ENCODE measurements at regions not wholly inside any gene's neighbourhood (a gene's known extent, or its start where the extent isn't known, plus 50 kb on each side); places are given as distances from the start of the nearest gene placed in this dataset.

- TF ChIP-seq, protein P1, sequence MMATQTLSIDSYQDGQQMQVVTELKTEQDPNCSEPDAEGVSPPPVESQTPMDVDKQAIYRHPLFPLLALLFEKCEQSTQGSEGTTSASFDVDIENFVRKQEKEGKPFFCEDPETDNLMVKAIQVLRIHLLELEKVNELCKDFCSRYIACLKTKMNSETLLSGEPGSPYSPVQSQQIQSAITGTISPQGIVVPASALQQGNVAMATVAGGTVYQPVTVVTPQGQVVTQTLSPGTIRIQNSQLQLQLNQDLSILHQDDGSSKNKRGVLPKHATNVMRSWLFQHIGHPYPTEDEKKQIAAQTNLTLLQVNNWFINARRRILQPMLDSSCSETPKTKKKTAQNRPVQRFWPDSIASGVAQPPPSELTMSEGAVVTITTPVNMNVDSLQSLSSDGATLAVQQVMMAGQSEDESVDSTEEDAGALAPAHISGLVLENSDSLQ (IDR thresholded peaks at IDR 0.05): no peak
- TF ChIP-seq IRF5 (IDR thresholded peaks at IDR 0.05; ENCODE audit: borderline replicate concordance) (no peak), STAT1 (conservative IDR thresholded peaks at IDR 0.05) (no peak), EZH2 (IDR thresholded peaks at IDR 0.05; ENCODE audit: borderline replicate concordance, control insufficient read depth, low read depth, low read length) (no peak), POLR2AphosphoS5 (IDR thresholded peaks at IDR 0.05; ENCODE audit: low read length) (no peak), ZSCAN29 (IDR thresholded peaks at IDR 0.05) (no peak), ZZZ3 (IDR thresholded peaks at IDR 0.05; ENCODE audit: control insufficient read depth, insufficient read length, low read depth) (no peak), POLR2AphosphoS2 (IDR thresholded peaks at IDR 0.05; ENCODE audit: low read depth, low read length) (no peak), FOS (IDR thresholded peaks at IDR 0.05; ENCODE audit: borderline replicate concordance, extremely low read depth, insufficient read length) (no peak), NR2F1 (conservative IDR thresholded peaks at IDR 0.05) (no peak), MYC (IDR thresholded peaks at IDR 0.05; ENCODE audit: insufficient read depth, insufficient read length, insufficient replicate concordance, low read length, severe bottlenecking) (no peak), JUND (IDR thresholded peaks at IDR 0.05; ENCODE audit: low read depth, low read length) (no peak), IKZF1 (conservative IDR thresholded peaks at IDR 0.05) (no peak), TCF7 (IDR thresholded peaks at IDR 0.05; ENCODE audit: borderline replicate concordance) (no peak), CHD1 (IDR thresholded peaks at IDR 0.05; ENCODE audit: low read depth, low read length) (no peak), HDGF (IDR thresholded peaks at IDR 0.05) (no peak), KAT2A (conservative IDR thresholded peaks at IDR 0.05; ENCODE audit: control insufficient read depth, low read depth, low read length) (no peak)
- TF ChIP-seq, protein P2, sequence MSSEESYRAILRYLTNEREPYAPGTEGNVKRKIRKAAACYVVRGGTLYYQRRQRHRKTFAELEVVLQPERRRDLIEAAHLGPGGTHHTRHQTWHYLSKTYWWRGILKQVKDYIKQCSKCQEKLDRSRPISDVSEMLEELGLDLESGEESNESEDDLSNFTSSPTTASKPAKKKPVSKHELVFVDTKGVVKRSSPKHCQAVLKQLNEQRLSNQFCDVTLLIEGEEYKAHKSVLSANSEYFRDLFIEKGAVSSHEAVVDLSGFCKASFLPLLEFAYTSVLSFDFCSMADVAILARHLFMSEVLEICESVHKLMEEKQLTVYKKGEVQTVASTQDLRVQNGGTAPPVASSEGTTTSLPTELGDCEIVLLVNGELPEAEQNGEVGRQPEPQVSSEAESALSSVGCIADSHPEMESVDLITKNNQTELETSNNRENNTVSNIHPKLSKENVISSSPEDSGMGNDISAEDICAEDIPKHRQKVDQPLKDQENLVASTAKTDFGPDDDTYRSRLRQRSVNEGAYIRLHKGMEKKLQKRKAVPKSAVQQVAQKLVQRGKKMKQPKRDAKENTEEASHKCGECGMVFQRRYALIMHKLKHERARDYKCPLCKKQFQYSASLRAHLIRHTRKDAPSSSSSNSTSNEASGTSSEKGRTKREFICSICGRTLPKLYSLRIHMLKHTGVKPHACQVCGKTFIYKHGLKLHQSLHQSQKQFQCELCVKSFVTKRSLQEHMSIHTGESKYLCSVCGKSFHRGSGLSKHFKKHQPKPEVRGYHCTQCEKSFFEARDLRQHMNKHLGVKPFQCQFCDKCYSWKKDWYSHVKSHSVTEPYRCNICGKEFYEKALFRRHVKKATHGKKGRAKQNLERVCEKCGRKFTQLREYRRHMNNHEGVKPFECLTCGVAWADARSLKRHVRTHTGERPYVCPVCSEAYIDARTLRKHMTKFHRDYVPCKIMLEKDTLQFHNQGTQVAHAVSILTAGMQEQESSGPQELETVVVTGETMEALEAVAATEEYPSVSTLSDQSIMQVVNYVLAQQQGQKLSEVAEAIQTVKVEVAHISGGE (CRISPR knock-in tag; IDR thresholded peaks at IDR 0.05): no peak
- TF ChIP-seq, protein P3, sequence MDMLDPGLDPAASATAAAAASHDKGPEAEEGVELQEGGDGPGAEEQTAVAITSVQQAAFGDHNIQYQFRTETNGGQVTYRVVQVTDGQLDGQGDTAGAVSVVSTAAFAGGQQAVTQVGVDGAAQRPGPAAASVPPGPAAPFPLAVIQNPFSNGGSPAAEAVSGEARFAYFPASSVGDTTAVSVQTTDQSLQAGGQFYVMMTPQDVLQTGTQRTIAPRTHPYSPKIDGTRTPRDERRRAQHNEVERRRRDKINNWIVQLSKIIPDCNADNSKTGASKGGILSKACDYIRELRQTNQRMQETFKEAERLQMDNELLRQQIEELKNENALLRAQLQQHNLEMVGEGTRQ (IDR thresholded peaks at IDR 0.05; ENCODE audit: borderline replicate concordance, low read depth, low read length): no peak
- Histone ChIP-seq H3K9me3 (replicated peaks; ENCODE audit: control insufficient read depth, insufficient read depth, low read length) (no peaks in the 10 kb centered on the region), H3K4me2 (ENCODE audit: control insufficient read depth, insufficient read depth) (no peak overlapping the region), H3K4me1 (ENCODE audit: control insufficient read depth, insufficient read depth, low read length) (peaks cover 4% of the 10 kb centered on the region; the same call in 1 of the 2 replicates), H3K4me3 (no peak overlapping the region), H3K27me3 (replicated peaks in 1 of 2; ENCODE audit: control insufficient read depth in 2 of 2, insufficient read depth in 2 of 2, low read length in 1 of 2) (no peaks in the 10 kb centered on the region; a peak in 1 of 4 replicates), H3K9ac (ENCODE audit: control insufficient read depth, insufficient read depth, low read length) (no peak overlapping the region), H3K36me3 (ENCODE audit: control insufficient read depth in 2 of 2, insufficient read depth in 2 of 2, low read length in 1 of 2) (no peaks in the 10 kb centered on the region), H3K27ac (ENCODE audit: control insufficient read depth, insufficient read depth) (no peak overlapping the region), H4K20me1 (ENCODE audit: control insufficient read depth, insufficient read depth) (no peaks in the 10 kb centered on the region), H2AFZ (ENCODE audit: control insufficient read depth, low read depth, low read length) (no peak overlapping the region), H3K79me2 (ENCODE audit: control insufficient read depth, insufficient read depth, low read length) (no peaks in the 10 kb centered on the region)
- DNase-seq (ENCODE audit: low read depth, low spot score): no peak
- RAD21 ChIA-PET (ENCODE audit: unreplicated experiment): no interaction called here
- ATAC-seq: no peak
- SMC1A ChIA-PET (ENCODE audit: uncharacterized antibody, unreplicated experiment): no interaction called here
- POLR2A ChIA-PET: no interaction called here
- intact Hi-C loops (cut with micrococcal nuclease; ENCODE audit: unreplicated experiment): no loop called here
- CTCF ChIA-PET: interaction anchor here (0.6 to 1.1 kb wide), 3 partner anchors 8 to 92 kb away, joined by 3 to 4 read pairs (median 3); no protein-coding TSS in a partner anchor
- no TSS peak for BruUV-seq (replicated peaks)
- FAIRE-seq: no peak
- in situ Hi-C loops (cut with MboI): loop anchor here (25.0 kb wide), 1 partner anchor 139 kb away; no protein-coding TSS in a partner anchor
- WGBS (ENCODE audit: insufficient coverage, insufficient replicate concordance, low lambda C conversion rate, missing lambda C conversion rate): 55% methylated on average over 3 of the region's 3 CpGs
These were observed 75.2 kb upstream of the AK4 start for GRCh38 chr1:65072845-65073244.
